KBM-7 (cell line): ENCODE measurements at regions not wholly inside any gene's neighbourhood (a gene's known extent, or its start where the extent isn't known, plus 50 kb on each side); places are given as distances from the start of the nearest gene placed in this dataset.

Experiments used
- DNase-seq: peaks from one replicate; pipeline ENCODE4 v3.0.0-alpha.2; 2015
- in situ Hi-C: fragments of 300-500 bp; cut with MboI; formaldehyde crosslinking; loops from 2 replicates; pipeline ENCODE4 v1.14.3; 2020; ENCODE audit warnings: low sequenced_read_pairs, low pct_unique_long_range_greater_than_20kb, mixed read lengths

DNA sequence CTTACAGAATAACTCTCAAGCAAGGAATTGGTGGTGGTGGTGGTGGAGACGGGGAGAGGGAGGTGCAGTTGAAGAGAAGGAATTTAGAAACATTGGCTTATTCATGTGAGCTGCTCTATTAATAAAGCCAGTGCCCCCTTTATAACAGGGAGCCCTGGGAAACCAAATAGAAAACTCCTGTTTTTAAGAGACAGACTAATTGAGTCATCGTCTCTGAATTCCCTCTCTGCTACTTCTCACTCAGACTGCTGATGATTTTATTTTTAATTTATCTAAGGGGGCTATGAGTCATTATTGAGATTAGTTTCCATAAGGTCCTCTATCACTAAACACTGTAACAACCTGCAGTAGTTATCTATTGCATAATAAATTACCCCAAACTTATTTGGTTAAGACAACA, 145.9 kb upstream of the GALNT15 start:
- in situ Hi-C loops, result no loop called here
- no peak for DNase-seq

DNA sequence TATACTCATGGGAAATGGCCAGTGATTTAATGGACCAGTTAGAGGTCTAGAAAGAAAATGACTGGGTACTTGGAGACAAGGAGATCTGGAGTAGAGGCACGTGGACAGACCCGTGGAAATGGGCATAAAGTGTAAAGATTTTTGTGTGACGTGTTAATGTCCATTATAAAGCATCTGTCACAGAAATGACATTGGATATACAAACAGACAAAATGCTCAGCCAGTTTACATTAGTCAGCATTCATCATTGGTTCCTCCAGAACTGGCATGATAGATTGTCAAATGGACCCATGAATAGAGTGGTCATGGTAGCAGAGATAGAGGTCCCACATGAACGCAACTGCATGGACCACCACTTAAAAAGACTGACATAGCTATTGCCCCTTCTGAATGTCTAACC, 144.1 kb upstream of the GALNT15 start:
- in situ Hi-C loops, result no loop called here
- no peak for DNase-seq

DNA sequence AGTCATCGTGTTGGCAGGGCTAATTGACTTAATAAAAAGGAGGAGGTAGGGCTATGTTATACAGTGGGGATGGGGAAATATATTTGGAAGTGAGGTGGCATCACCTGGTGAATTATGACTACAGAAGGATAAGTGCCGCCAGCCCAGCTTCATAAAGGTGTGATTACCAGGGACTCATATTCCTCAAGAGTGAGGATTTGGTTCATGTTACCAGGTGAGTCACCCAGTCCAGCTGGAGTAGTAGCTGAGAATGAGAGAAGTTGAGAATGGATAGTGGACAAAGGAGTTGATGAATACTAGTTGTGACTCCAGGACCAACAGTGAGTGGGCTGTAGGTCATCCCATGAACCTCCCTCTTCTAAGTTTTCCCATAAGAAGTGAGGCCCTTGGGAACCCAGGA, 143.0 kb upstream of the GALNT15 start:
- DNase-seq, result no peak
- in situ Hi-C loops, result no loop called here

DNA sequence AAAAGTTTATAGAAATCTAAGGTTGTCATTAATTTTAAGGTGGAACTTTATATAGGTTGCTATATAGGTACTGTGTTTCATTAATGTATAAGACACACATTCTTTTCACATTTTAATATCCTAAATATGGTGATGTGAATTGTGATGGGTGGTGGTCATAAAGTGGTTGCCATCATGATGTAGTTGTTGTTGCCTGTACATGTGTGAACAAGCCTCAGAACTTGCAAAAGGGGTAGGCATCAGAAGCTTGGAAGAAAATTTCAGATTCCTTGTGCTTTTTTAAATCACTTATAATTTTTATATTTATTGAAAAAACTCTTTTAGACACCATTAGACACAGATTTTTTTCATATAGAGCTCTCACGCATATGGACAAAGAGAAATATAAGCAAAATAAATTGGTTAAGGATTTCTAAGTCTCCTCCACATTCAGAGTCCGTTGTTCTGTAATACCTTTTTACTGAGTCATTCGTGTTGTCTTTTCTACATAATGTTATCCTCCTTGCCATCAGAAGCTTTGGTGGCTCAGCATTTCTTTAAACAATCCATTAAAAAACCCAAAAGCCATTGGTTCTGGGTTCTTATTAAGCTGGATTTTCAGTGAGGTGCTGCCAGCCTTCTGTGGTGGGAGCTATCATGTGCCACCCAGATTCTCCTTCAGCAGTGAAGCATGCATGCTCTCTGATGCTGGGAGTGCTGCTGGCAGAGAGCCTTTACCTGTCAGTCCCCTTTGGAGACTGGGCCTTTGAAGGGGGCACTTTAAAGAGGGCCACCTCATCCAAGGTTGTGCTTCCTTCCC, 140.4 kb upstream of the GALNT15 start:
- DNase-seq, result no peak
- in situ Hi-C loops, result no loop called here

- in situ Hi-C loops, result no loop called here
- DNase-seq, result no peak
Observed at GRCh38 chr3:16040991-16041390, 133.5 kb upstream of the GALNT15 start.

DNA sequence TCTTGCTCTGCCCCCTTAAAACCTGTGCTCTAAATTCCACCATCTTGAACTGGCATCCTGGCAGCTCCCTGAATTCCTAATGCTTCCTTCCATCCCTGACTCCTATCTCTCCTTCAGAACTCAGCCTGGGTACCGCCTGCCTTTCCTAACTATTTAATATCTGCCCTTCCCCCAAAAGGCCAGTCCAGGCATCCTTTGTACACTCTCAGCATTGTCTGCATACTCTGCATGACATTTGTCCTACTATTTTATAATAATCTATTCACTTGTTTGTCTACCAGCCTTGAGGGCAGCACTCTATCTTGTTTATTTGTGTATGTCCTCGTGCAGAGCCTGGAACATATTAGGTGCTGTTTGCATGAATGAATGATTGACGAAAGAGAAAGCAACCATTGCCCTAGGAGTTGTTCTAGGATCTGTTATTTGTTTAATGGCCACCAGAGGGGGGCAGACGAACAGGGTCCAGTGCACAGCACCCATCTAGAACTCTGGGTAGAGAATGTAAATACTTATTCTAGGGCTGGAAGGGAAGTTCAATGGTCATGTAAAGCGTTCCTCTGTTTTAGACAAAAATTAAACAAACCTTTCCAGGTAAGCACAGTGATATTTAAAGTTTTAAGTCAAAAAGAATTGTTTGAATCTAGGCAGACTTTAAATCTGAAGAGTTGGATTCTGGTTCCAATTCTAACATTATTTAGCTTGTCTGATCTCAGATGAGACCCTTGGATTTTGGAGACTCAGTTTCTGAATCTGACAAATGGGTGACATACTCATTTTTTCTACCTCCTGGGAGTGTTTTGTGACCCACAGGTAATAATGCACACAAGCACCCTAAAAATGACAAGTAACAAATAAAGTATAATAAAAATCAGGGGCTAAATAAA, 125.8 kb upstream of the GALNT15 start:
- in situ Hi-C loops, result no loop called here
- DNase-seq, result peak; percentile 76

GRCh38 chr3:16050641-16051467, 123.6 kb upstream of the GALNT15 start:
- peak; percentile 23 for DNase-seq
- in situ Hi-C loops, result no loop called here

GRCh38 chr3:16051691-16052090, 122.8 kb upstream of the GALNT15 start:
- in situ Hi-C loops, result no loop called here
- DNase-seq, result no peak

DNA sequence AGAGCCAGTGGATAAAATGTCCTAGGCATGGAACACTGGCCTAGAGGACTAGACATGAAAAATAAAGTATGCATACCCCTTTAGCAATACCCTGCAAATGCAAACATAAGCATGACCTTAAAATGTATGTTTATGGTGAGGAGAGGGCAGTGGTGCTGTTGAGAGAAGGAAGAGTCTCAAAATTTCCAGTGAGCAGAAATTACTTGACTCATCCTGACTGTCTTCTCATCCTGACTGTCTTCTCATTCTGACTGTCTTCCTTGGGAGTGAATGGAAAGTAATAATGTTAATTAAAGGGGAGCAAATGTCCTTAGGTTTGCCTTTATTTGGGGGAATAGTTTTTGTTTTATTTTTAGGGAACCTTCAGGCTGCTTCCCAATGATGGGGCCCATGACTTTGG, 121.5 kb upstream of the GALNT15 start:
- in situ Hi-C loops, result no loop called here
- no peak for DNase-seq

DNA sequence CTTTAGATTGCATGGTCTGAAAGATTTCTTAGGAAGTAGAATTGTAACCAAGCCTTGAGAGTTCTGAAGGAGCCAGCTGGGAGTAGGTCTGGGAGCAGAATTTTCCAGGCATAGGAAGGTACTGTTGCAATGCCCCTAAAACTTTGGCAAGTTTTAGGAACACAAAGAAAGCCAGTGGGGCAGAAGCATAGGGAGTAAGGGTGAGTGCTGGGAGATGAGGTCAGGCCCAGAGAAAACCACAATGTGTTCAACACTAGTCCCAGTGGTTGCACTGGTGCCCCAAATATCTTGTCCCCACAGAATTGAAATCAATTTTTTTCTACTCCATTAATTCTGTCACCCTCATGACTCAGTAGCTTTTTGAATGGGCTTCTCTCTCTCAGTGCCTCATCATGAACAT, 120.7 kb upstream of the GALNT15 start:
- DNase-seq, result no peak
- in situ Hi-C loops, result no loop called here

GRCh38 chr3:16055606-16056211, 118.8 kb upstream of the GALNT15 start:
- in situ Hi-C loops, result no loop called here
- no peak for DNase-seq

- no peak for DNase-seq
- in situ Hi-C loops, result no loop called here
Observed at GRCh38 chr3:16056217-16056616, 118.3 kb upstream of the GALNT15 start.

- DNase-seq, result no peak
- in situ Hi-C loops, result no loop called here
Observed at GRCh38 chr3:16058521-16058920, 116.0 kb upstream of the GALNT15 start.

DNA sequence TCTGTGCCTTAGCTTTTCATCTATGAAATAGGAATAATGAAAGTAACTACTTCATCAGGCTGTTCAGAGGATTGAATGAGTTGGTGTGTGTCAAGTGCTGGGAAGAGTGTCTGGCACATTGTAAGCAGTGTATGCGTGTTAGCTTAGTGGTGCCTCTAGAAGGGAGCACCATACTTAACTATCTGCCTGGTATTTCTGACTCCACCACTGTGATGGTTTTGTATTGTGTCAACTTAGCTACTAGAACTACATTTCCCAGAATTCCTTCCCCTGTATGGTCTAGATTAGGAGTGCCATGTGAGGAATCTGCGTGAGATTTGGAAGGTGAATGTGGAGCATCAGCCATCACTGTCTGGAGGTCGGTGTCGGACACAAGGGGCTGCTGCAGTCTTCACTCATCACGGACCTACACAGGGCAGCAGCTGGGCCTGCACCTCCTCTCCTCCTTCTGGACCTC, 115.4 kb upstream of the GALNT15 start:
- DNase-seq, result no peak
- in situ Hi-C loops, result no loop called here

GRCh38 chr3:16059711-16060357, 114.6 kb upstream of the GALNT15 start:
- in situ Hi-C loops, result no loop called here

DNA sequence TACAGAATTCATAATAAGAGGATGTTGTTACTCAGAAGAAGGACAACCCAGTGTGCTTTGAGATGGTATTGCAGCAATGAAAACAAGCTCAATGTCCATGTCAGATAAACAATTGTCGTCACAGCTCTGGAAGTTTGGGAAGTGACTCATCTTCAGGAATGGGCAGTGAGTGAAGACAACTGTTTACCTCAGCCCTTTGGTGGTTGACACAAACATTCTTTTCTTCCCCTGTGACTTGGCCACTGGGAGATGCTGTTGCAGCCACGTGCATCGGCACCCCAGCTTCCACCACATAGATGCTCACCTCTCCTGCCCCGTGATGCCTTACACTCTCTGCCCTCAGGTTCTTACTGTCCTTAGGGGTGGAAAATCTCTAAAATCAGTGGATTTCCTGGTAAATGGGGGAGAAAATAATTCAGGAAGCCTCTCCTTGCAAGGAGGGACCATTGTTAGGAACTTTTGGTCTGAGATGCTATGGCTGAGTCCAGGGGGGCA, 114.1 kb upstream of the GALNT15 start:
- DNase-seq, result no peak
- in situ Hi-C loops, result no loop called here

More at GRCh38 chr3:16059711-16060357, 114.6 kb upstream of the GALNT15 start:
- DNase-seq, result no peak

DNA sequence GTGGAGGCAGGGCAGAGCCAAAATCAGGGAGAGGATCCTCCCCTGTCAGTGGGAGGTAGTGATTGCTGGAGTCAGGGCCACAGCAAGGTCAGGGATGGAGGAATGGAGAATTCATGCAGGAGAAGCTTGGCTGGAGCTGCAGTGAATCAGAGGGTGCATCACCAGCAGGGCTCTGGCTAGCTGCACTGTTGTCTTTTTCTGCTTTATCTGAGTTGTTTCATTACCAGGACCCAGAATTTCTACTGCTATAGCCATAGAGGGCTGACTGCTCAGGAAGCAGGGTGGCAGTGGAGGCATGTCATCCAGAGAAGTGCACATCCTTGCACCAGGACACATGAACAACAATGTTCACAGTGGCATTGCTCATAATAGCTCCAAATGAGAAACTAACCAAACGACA, 113.5 kb upstream of the GALNT15 start:
- no peak for DNase-seq

GRCh38 chr3:16061491-16061890, 113.0 kb upstream of the GALNT15 start:
- DNase-seq, result no peak
- in situ Hi-C loops, result no loop called here

More for the DNA sequence above, 113.5 kb upstream of the GALNT15 start:
- in situ Hi-C loops, result no loop called here
